Smooth muscle cell (in vitro differentiated cells): ENCODE measurements at regions not wholly inside any gene's neighbourhood (a gene's known extent, or its start where the extent isn't known, plus 50 kb on each side); places are given as distances from the start of the nearest gene placed in this dataset.

Source experiments
- DNase-seq: peaks from one replicate; lab custom pipeline; 2025; ENCODE audit not compliant: unreplicated experiment; lab: John Stamatoyannopoulos, UW
- H2AFZ ChIP-seq: fragments of 200-600 bp; sonication (generic); 2 replicates; pipeline ENCODE4 v1.6.0; 2016; ENCODE audit warnings: antibody characterized with exemption, low read depth, mild to moderate bottlenecking
- H3F3A ChIP-seq: fragments of 200-600 bp; sonication (generic); 2 replicates; pipeline ENCODE4 v1.6.0; 2017; ENCODE audit warnings: antibody characterized with exemption, low read depth
- H3K27ac ChIP-seq: fragments of 200-600 bp; sonication (generic); 2 replicates; pipeline ENCODE4 v1.5.1; 2016; ENCODE audit warnings: low read depth, mild to moderate bottlenecking
- H3K27me3 ChIP-seq: fragments of 200-600 bp; sonication (generic); 2 replicates; pipeline ENCODE4 v1.6.1; 2016; ENCODE audit warnings: low read depth, mild to moderate bottlenecking
- H3K36me3 ChIP-seq: fragments of 200-600 bp; sonication (generic); 2 replicates; pipeline ENCODE4 v1.5.1; 2016; ENCODE audit warnings: low read depth
- H3K4me1 ChIP-seq: fragments of 200-600 bp; sonication (generic); 2 replicates; pipeline ENCODE4 v1.5.1; 2016; ENCODE audit warnings: low read depth
- H3K4me2 ChIP-seq: fragments of 200-600 bp; sonication (generic); 2 replicates; pipeline ENCODE4 v1.6.0; 2016; ENCODE audit warnings: mild to moderate bottlenecking
- H3K4me3 ChIP-seq: fragments of 200-600 bp; sonication (generic); 2 replicates; pipeline ENCODE4 v1.5.1; 2016; ENCODE audit warnings: mild to moderate bottlenecking
- H3K79me2 ChIP-seq: fragments of 200-600 bp; sonication (generic); 2 replicates; pipeline ENCODE4 v1.6.0; 2016; ENCODE audit warnings: low read depth, mild to moderate bottlenecking
- H3K9ac ChIP-seq: fragments of 200-600 bp; sonication (generic); 2 replicates; pipeline ENCODE4 v1.6.0; 2016; ENCODE audit warnings: low read depth
- H3K9me3 ChIP-seq: fragments of 200-600 bp; sonication (generic); replicated peaks from 2 replicates; pipeline ENCODE4 v1.5.1; 2016; ENCODE audit warnings: low read depth
- H4K20me1 ChIP-seq: fragments of 200-600 bp; sonication (generic); 2 replicates; pipeline ENCODE4 v1.6.0; 2016; ENCODE audit warnings: low read depth
- WGBS: methylation state at CpG from one replicate; pipeline ENCODE4 v1.1.7; 2016; ENCODE audit warnings: low lambda C conversion rate; 5-methylcytosine and 5-hydroxymethylcytosine counted together
- TF ChIP-seq, protein P1 (sequence below): fragments of 200-600 bp; sonication (generic); IDR thresholded peaks from 2 replicates; pipeline ENCODE4 v1.5.1; 2017; ENCODE audit warnings: borderline replicate concordance, mild to moderate bottlenecking, antibody characterized with exemption; ENCODE audit not compliant: insufficient read depth, poor library complexity, severe bottlenecking

- no peak overlapping the region for H2AFZ ChIP-seq
- 91% methylated on average over 5 of the region's 5 CpGs for WGBS
- no peak overlapping the region for H3K27ac ChIP-seq
- no peaks in the 10 kb centered on the region for H3F3A ChIP-seq
- no peaks in the 10 kb centered on the region for H3K36me3 ChIP-seq
- DNase-seq, result no peak
- no peak overlapping the region for H3K4me2 ChIP-seq
- no peak overlapping the region for H3K4me3 ChIP-seq
- H3K9ac ChIP-seq, result no peak overlapping the region
- TF ChIP-seq, protein P1, sequence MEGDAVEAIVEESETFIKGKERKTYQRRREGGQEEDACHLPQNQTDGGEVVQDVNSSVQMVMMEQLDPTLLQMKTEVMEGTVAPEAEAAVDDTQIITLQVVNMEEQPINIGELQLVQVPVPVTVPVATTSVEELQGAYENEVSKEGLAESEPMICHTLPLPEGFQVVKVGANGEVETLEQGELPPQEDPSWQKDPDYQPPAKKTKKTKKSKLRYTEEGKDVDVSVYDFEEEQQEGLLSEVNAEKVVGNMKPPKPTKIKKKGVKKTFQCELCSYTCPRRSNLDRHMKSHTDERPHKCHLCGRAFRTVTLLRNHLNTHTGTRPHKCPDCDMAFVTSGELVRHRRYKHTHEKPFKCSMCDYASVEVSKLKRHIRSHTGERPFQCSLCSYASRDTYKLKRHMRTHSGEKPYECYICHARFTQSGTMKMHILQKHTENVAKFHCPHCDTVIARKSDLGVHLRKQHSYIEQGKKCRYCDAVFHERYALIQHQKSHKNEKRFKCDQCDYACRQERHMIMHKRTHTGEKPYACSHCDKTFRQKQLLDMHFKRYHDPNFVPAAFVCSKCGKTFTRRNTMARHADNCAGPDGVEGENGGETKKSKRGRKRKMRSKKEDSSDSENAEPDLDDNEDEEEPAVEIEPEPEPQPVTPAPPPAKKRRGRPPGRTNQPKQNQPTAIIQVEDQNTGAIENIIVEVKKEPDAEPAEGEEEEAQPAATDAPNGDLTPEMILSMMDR, result no peak
- H3K79me2 ChIP-seq, result no peaks in the 10 kb centered on the region
- H3K9me3 ChIP-seq, result no peaks in the 10 kb centered on the region
- H4K20me1 ChIP-seq, result no peaks in the 10 kb centered on the region
- H3K4me1 ChIP-seq, result no peaks in the 10 kb centered on the region
- no peaks in the 10 kb centered on the region for H3K27me3 ChIP-seq
Observed at GRCh38 chr5:12854386-12854785, 950.1 kb upstream of the CTNND2 start.

DNA sequence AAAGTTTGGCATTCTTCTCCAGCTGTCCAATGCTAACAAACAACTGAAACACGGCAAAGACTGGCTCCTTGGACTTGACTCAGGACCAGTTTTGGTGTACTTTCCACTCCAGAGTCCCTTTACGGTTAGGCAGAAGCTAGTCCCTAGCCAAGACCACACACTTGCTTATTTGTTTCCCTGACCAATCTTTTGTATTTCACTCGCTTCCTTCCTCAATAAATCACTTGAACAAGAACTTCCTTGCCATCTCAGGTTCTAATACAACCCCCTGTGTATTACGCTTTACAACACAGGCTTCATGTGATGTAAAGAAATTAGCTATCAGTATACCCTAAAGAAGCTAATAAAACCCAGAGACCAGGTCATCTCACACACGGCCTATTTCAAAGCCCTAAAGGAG lies 947.5 kb upstream of the CTNND2 start:
- H3K9ac ChIP-seq, result no peak overlapping the region
- no peaks in the 10 kb centered on the region for H3K4me1 ChIP-seq
- H3K79me2 ChIP-seq, result no peaks in the 10 kb centered on the region
- H3F3A ChIP-seq, result no peaks in the 10 kb centered on the region
- no peaks in the 10 kb centered on the region for H3K9me3 ChIP-seq
- no peaks in the 10 kb centered on the region for H4K20me1 ChIP-seq
- WGBS, result 85% methylated on average over 5 of the region's 5 CpGs
- DNase-seq, result no peak
- no peaks in the 10 kb centered on the region for H3K27me3 ChIP-seq
- H3K4me3 ChIP-seq, result no peak overlapping the region
- H3K27ac ChIP-seq, result no peak overlapping the region
- H3K4me2 ChIP-seq, result no peak overlapping the region
- no peaks in the 10 kb centered on the region for H3K36me3 ChIP-seq
- TF ChIP-seq, protein P1, result no peak
- H2AFZ ChIP-seq, result no peak overlapping the region

- Histone ChIP-seq H3K27ac (no peak overlapping the region), H3K27me3 (no peaks in the 10 kb centered on the region), H3K79me2 (no peaks in the 10 kb centered on the region), H3K9ac (no peak overlapping the region), H3F3A (no peaks in the 10 kb centered on the region), H3K9me3 (no peaks in the 10 kb centered on the region), H3K4me3 (no peak overlapping the region), H3K36me3 (no peaks in the 10 kb centered on the region), H3K4me1 (no peaks in the 10 kb centered on the region), H3K4me2 (no peak overlapping the region), H4K20me1 (no peaks in the 10 kb centered on the region), H2AFZ (no peak overlapping the region)
- TF ChIP-seq, protein P1, result no peak
- 81% methylated on average over 1 of the region's 1 CpG for WGBS
- no peak for DNase-seq
Observed at GRCh38 chr5:12848709-12849108, 944.5 kb upstream of the CTNND2 start.

DNA sequence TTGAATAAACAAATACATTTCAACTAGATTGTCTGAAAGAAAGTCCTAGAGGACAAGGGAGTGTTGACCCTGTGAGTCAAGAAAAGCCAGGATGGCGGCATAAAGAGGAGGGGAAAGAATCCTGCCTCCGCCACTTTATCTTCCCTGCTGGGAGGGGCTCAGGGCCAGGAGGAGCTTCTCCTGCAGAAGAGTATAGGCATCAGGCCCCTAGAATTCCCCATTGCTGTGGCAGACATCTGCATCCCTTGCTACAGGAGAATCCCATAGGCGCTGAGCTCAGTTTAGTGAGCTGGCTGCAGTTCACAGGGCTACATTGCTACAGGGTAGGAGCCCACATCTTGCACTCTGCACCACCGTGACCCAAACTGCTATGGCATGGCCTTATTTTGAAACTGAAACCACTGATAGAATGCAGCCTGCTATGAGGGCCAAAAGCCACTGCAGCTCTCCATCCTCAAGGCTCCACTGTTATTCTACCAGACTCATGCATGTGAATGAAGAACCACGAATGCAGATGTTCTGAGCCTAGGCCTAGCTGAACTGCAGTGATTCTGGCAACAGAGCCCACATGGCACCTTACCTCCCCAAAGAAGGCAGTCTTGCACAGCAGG lies 941.4 kb upstream of the CTNND2 start:
- H3K27ac ChIP-seq, result no peak overlapping the region
- no peaks in the 10 kb centered on the region for H3F3A ChIP-seq
- H3K9me3 ChIP-seq, result no peaks in the 10 kb centered on the region
- H3K4me2 ChIP-seq, result no peak overlapping the region
- H4K20me1 ChIP-seq, result no peaks in the 10 kb centered on the region
- 89% methylated on average over 5 of the region's 5 CpGs for WGBS
- no peaks in the 10 kb centered on the region for H3K79me2 ChIP-seq
- H3K9ac ChIP-seq, result no peak overlapping the region
- H3K36me3 ChIP-seq, result no peaks in the 10 kb centered on the region
- TF ChIP-seq, protein P1, result no peak
- H2AFZ ChIP-seq, result no peak overlapping the region
- no peak for DNase-seq
- no peaks in the 10 kb centered on the region for H3K27me3 ChIP-seq
- no peaks in the 10 kb centered on the region for H3K4me1 ChIP-seq
- H3K4me3 ChIP-seq, result no peak overlapping the region
